ENCODE measurements at regions not wholly inside any gene's neighbourhood (a gene's known extent, or its start where the extent isn't known, plus 50 kb on each side); places are given as distances from the start of the nearest gene placed in this dataset.

DNA sequence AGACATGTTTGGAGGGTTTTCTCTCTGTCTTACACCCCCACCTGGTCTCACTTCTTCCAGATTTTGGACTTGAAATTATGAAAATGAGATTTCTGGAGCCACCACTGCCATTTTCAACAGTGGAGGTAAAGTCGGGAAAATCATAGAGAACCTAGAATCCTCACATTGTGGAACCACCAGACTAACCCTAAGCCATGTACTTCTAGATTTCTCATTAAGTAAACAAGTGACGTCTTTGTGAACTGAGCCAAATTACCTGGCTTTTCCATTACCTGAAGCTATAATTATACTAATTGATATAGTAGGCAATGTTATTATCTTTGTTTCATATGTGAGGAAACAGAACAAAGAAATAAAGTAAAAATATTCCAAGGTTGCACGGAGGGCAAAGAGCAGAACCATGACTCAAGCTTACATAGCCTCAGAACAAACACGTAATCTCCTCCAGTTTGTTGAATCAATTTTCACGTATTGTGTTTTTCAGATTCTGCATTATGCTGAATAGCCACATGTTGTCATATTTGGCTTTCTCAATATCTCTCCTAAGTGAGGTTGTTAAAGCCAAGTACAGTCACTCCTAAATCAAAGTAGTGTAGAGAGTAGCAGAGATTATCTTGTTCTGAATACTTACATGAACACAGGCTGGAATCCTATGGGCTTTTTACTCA lies 101.3 kb upstream of the CMC1 start:
- Histone ChIP-seq H3K4me3 (no peak overlapping the region), H3K4me1 (no peaks in the 10 kb centered on the region), H3K27me3 (no peaks in the 10 kb centered on the region), H3K9me3 (no peaks in the 10 kb centered on the region), H3K27ac (no peak overlapping the region), H3K36me3 (no peaks in the 10 kb centered on the region)
- no peak for DNase-seq (ENCODE audit: extremely low spot score in 2 of 2)
- intact Hi-C loops (cut with DNase I) = no loop called here
- TF ChIP-seq POLR2AphosphoS5 (IDR thresholded peaks at IDR 0.05; ENCODE audit: insufficient read depth in 1 of 2, low read depth in 1 of 2) (no peak), POLR2A (IDR thresholded peaks at IDR 0.05) (no peak)
- TF ChIP-seq, protein P1, sequence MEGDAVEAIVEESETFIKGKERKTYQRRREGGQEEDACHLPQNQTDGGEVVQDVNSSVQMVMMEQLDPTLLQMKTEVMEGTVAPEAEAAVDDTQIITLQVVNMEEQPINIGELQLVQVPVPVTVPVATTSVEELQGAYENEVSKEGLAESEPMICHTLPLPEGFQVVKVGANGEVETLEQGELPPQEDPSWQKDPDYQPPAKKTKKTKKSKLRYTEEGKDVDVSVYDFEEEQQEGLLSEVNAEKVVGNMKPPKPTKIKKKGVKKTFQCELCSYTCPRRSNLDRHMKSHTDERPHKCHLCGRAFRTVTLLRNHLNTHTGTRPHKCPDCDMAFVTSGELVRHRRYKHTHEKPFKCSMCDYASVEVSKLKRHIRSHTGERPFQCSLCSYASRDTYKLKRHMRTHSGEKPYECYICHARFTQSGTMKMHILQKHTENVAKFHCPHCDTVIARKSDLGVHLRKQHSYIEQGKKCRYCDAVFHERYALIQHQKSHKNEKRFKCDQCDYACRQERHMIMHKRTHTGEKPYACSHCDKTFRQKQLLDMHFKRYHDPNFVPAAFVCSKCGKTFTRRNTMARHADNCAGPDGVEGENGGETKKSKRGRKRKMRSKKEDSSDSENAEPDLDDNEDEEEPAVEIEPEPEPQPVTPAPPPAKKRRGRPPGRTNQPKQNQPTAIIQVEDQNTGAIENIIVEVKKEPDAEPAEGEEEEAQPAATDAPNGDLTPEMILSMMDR (IDR thresholded peaks at IDR 0.05) = no peak

DNA sequence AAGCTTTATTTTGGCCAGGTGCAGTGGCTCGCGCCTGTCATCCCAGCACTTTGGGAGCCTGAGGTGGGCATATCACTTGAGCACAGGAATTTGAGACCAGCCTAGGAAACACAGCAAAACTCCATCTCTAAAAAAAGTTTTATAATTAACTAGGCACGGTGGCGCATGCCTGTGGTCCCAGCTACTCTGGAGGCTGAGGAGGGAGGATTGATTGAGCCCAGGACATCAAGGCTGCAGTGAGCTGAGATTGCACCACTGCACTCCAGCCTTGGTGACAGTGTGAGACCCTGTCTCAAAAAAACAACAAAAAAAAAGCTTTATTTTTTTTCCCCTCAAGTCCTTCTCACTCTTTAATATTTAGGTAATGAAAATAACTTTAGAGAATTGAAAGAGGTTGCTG lies 100.8 kb upstream of the CMC1 start:
- no peak overlapping the region for H3K27ac ChIP-seq
- intact Hi-C loops (cut with DNase I) = no loop called here

DNA sequence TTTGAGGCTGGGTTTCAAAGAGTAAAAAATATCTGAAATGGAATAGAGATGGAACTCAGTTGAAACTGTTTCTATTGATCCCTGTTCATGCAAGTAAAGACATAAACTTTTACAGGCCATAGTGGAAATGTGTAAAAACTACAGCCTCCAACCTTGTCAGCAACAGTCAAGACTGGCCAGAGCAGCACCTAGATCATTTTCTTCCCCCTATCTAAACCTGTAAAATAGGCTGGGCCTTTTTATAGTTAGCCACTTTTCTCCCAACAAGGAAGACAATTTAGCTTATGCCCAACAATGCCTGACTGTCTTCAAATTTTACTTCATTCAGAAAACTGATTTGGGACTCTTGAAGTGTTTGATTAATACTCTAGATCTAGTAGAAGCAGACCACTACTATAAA lies 91.5 kb upstream of the CMC1 start:
- no peaks in the 10 kb centered on the region for H3K27me3 ChIP-seq
- H3K27ac ChIP-seq = no peak overlapping the region
- H3K36me3 ChIP-seq = no peaks in the 10 kb centered on the region
- intact Hi-C loops (cut with DNase I) = no loop called here
- H3K4me3 ChIP-seq = no peak overlapping the region
- peaks cover 4% of the 10 kb centered on the region for H3K9me3 ChIP-seq
- no peak for TF ChIP-seq POLR2AphosphoS5 (IDR thresholded peaks at IDR 0.05; ENCODE audit: insufficient read depth in 1 of 2, low read depth in 1 of 2)
- TF ChIP-seq, protein P1 (IDR thresholded peaks at IDR 0.05) = no peak
- TF ChIP-seq POLR2A (IDR thresholded peaks at IDR 0.05) = no peak
- H3K4me1 ChIP-seq = peaks cover 12% of the 10 kb centered on the region
- no peak for DNase-seq (ENCODE audit: extremely low spot score in 2 of 2)

More for the DNA sequence above, 100.8 kb upstream of the CMC1 start:
- Histone ChIP-seq H3K27me3 (no peaks in the 10 kb centered on the region), H3K4me3 (no peak overlapping the region), H3K4me1 (no peaks in the 10 kb centered on the region), H3K9me3 (no peaks in the 10 kb centered on the region), H3K36me3 (no peaks in the 10 kb centered on the region)
- DNase-seq (ENCODE audit: extremely low spot score in 2 of 2) = no peak
- TF ChIP-seq, protein P1 (IDR thresholded peaks at IDR 0.05) = no peak
- TF ChIP-seq POLR2A (IDR thresholded peaks at IDR 0.05) (no peak), POLR2AphosphoS5 (IDR thresholded peaks at IDR 0.05; ENCODE audit: insufficient read depth in 1 of 2, low read depth in 1 of 2) (no peak)

DNA sequence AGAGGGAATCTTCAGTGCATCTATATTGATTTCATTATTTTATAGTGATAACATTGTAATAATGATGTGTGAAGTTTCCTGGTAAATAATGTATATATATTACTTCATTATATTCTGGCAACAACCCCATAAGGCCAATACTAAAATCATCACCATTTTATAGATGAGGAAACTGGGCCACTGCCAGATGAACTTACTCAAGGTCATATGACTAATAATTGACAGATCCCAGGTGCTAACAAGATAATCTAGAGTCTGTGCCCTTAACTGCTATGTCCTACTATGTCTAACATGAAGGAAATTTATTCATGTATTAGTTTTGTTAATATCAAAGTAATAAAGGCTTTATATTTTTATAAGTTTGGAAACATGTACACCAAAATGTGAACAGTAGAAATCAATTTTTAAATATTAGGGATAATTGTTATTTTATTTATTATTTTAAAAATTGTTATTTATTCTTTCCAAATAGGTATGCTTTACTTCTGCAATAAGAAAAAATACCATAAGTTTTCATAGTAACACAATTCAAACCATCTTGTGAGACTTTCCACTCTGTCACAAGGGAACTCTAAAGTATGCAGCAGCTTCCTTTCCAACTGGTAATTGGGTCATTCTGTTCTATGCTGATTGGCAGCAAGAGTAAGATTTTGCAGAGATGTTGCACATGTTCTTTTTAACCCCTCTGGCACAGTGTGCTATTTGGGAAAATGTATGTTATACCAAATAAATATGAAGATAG lies 90.8 kb upstream of the CMC1 start:
- Histone ChIP-seq H3K27me3 (no peaks in the 10 kb centered on the region), H3K36me3 (no peaks in the 10 kb centered on the region), H3K9me3 (peaks cover 4% of the 10 kb centered on the region), H3K4me1 (peaks cover 12% of the 10 kb centered on the region), H3K27ac (no peak overlapping the region), H3K4me3 (no peak overlapping the region)
- no peak for DNase-seq (ENCODE audit: extremely low spot score in 2 of 2)
- TF ChIP-seq POLR2AphosphoS5 (IDR thresholded peaks at IDR 0.05; ENCODE audit: insufficient read depth in 1 of 2, low read depth in 1 of 2) = no peak
- TF ChIP-seq, protein P1 (IDR thresholded peaks at IDR 0.05) = no peak
- no peak for TF ChIP-seq POLR2A (IDR thresholded peaks at IDR 0.05)
- intact Hi-C loops (cut with DNase I) = no loop called here

DNA sequence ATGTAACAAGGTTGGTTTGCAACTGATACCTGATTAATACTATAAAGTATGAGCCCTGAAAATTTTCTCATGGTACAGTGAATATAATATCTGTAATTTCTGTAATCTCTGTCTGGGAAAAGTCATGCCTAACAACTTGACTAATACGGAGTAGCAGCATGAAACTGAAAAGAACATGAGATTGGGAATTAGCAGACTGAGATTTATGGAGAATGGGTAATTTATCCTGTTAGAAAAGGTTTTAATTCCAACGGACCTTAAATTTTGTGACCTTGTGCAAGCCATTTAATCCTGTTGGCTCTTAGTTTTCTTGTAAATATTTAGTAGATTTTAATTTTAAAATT lies 90.2 kb upstream of the CMC1 start:
- H3K9me3 ChIP-seq = peaks cover 4% of the 10 kb centered on the region
- no peaks in the 10 kb centered on the region for H3K27me3 ChIP-seq
- intact Hi-C loops (cut with DNase I) = no loop called here
- H3K4me1 ChIP-seq = peaks cover 12% of the 10 kb centered on the region
- no peaks in the 10 kb centered on the region for H3K36me3 ChIP-seq
- no peak for DNase-seq (ENCODE audit: extremely low spot score in 2 of 2)
- no peak overlapping the region for H3K27ac ChIP-seq
- TF ChIP-seq, protein P1 (IDR thresholded peaks at IDR 0.05) = no peak
- H3K4me3 ChIP-seq = no peak overlapping the region
